H9 (cell line): ENCODE measurements at regions not wholly inside any gene's neighbourhood (a gene's known extent, or its start where the extent isn't known, plus 50 kb on each side); places are given as distances from the start of the nearest gene placed in this dataset.

Experiments used
- DNase-seq: peaks from one replicate; pipeline ENCODE4 v3.0.0-alpha.2; 2017
- H2AFZ ChIP-seq: one replicate; pipeline ENCODE4 v1.6.1; 2013; ENCODE audit warnings: mild to moderate bottlenecking, low read length, control low read depth, moderate library complexity
- H2AK5ac ChIP-seq: 2 replicates; pipeline ENCODE4 v1.6.1; 2013; ENCODE audit warnings: low read length, control low read depth, mixed read lengths; ENCODE audit not compliant: insufficient read length
- H2BK120ac ChIP-seq: one replicate; pipeline ENCODE4 v1.6.1; 2013; ENCODE audit warnings: low read depth, mild to moderate bottlenecking, low read length, control low read depth, inconsistent platforms; ENCODE audit not compliant: poor library complexity, severe bottlenecking
- H2BK12ac ChIP-seq: 2 replicates; pipeline ENCODE4 v1.6.1; 2013; ENCODE audit warnings: low read length, control low read depth, mixed read lengths, low read depth; ENCODE audit not compliant: insufficient read length
- H2BK15ac ChIP-seq: 2 replicates; pipeline ENCODE4 v1.6.1; 2013; ENCODE audit warnings: low read depth, low read length, control low read depth
- H2BK20ac ChIP-seq: one replicate; pipeline ENCODE4 v1.6.1; 2013; ENCODE audit warnings: low read depth, mild to moderate bottlenecking, low read length, control low read depth, inconsistent platforms; ENCODE audit not compliant: poor library complexity, severe bottlenecking
- H2BK5ac ChIP-seq: 2 replicates; pipeline ENCODE4 v1.6.1; 2013; ENCODE audit warnings: low read length, control low read depth, mixed read lengths; ENCODE audit not compliant: insufficient read length
- H3K14ac ChIP-seq: 2 replicates; pipeline ENCODE4 v1.6.1; 2013; ENCODE audit warnings: low read length, control low read depth; ENCODE audit not compliant: insufficient read depth
- H3K18ac ChIP-seq: 2 replicates; pipeline ENCODE4 v1.6.1; 2013; ENCODE audit warnings: low read depth, mild to moderate bottlenecking, mixed read lengths, low read length, control low read depth; ENCODE audit not compliant: insufficient read length
- H3K23ac ChIP-seq: 2 replicates; pipeline ENCODE4 v1.6.1; 2013; ENCODE audit warnings: low read length, control low read depth, mixed read lengths, low read depth; ENCODE audit not compliant: insufficient read length
- H3K23me2 ChIP-seq: 2 replicates; pipeline ENCODE4 v1.6.1; 2013; ENCODE audit warnings: low read depth, mild to moderate bottlenecking, mixed read lengths, low read length, control low read depth; ENCODE audit not compliant: insufficient read length, poor library complexity, severe bottlenecking
- H3K27ac ChIP-seq: 2 replicates; pipeline ENCODE4 v1.5.1; 2013; ENCODE audit warnings: low read length, control low read depth, mixed read lengths, low read depth; ENCODE audit not compliant: insufficient read length
- H3K27me3 ChIP-seq: 2 replicates; pipeline ENCODE4 v1.6.1; 2013; ENCODE audit warnings: low read length, control low read depth, inconsistent platforms; ENCODE audit not compliant: insufficient read depth
- H3K4ac ChIP-seq: 2 replicates; pipeline ENCODE4 v1.6.1; 2013; ENCODE audit warnings: low read depth, mild to moderate bottlenecking, control low read depth, inconsistent platforms, low read length, moderate library complexity
- H3K4me1 ChIP-seq: 2 replicates; pipeline ENCODE4 v1.6.1; 2013; ENCODE audit warnings: low read length, control low read depth, inconsistent platforms; ENCODE audit not compliant: insufficient read depth
- H3K4me2 ChIP-seq: 2 replicates; pipeline ENCODE4 v1.6.1; 2013; ENCODE audit warnings: low read length, control low read depth, mixed read lengths; ENCODE audit not compliant: insufficient read length, insufficient read depth
- H3K56ac ChIP-seq: 2 replicates; pipeline ENCODE4 v1.6.1; 2013; ENCODE audit warnings: low read depth, mild to moderate bottlenecking, mixed read lengths, low read length, control low read depth; ENCODE audit not compliant: insufficient read length
- H3K79me1 ChIP-seq: 2 replicates; pipeline ENCODE4 v1.6.1; 2013; ENCODE audit warnings: low read depth, mild to moderate bottlenecking, moderate library complexity, low read length, control low read depth, inconsistent platforms; ENCODE audit not compliant: insufficient read depth, poor library complexity, severe bottlenecking
- H3K79me2 ChIP-seq: 2 replicates; pipeline ENCODE4 v1.6.1; 2013; ENCODE audit warnings: low read length, control low read depth, inconsistent platforms; ENCODE audit not compliant: insufficient read depth
- H3K9ac ChIP-seq: 2 replicates; pipeline ENCODE4 v1.6.1; 2013; ENCODE audit warnings: low read length, control low read depth, mixed read lengths; ENCODE audit not compliant: insufficient read length; ENCODE audit errors: extremely low read depth
- H3K9me3 ChIP-seq: one replicate; pipeline ENCODE4 v1.6.1; 2013; ENCODE audit warnings: low read depth, low read length, inconsistent platforms; ENCODE audit not compliant: control insufficient read depth
- H3T11ph ChIP-seq: one replicate; pipeline ENCODE4 v1.6.1; 2013; ENCODE audit warnings: mild to moderate bottlenecking, low read length, control low read depth, inconsistent platforms
- H4K20me1 ChIP-seq: one replicate; pipeline ENCODE4 v1.6.1; 2013; ENCODE audit not compliant: control insufficient read depth, insufficient read length, insufficient read depth
- H4K5ac ChIP-seq: 2 replicates; pipeline ENCODE4 v1.6.1; 2013; ENCODE audit warnings: low read depth, mild to moderate bottlenecking, mixed read lengths, low read length, control low read depth; ENCODE audit not compliant: insufficient read length
- H4K8ac ChIP-seq: replicated peaks from 2 replicates; pipeline ENCODE4 v1.6.1; 2013; ENCODE audit warnings: low read length, control low read depth, mixed read lengths, low read depth; ENCODE audit not compliant: insufficient read length
- H4K91ac ChIP-seq: 2 replicates; pipeline ENCODE4 v1.6.1; 2013; ENCODE audit warnings: low read depth, mild to moderate bottlenecking, moderate library complexity, mixed read lengths, low read length, control low read depth; ENCODE audit not compliant: insufficient read length
- H3K27ac Mint-ChIP-seq, 3 experiments: 2 replicates in 2 of 3; 3 replicates in 1 of 3; pipeline ENCODE4 v1.8.0; 2020 to 2021; ENCODE audit warnings: mixed read lengths in 3 of 3, mild to moderate bottlenecking in 1 of 3, moderate library complexity in 1 of 3
- H3K27me3 Mint-ChIP-seq: 2 replicates; pipeline ENCODE4 v1.8.0; 2021; ENCODE audit warnings: low read depth, mild to moderate bottlenecking, moderate library complexity, mixed read lengths
- H3K36me3 Mint-ChIP-seq, 3 experiments: 2 replicates in 2 of 3; 3 replicates in 1 of 3; pipeline ENCODE4 v1.8.0; 2020 to 2021; ENCODE audit warnings: low read depth in 3 of 3, mixed read lengths in 3 of 3; ENCODE audit not compliant: insufficient read depth in 1 of 3
- H3K4me1 Mint-ChIP-seq, 2 experiments: 2 replicates each; pipeline ENCODE4 v1.8.0; 2020; ENCODE audit warnings: mixed read lengths in 2 of 2
- H3K4me3 Mint-ChIP-seq, 2 experiments: 2 replicates in 1 of 2; 3 replicates in 1 of 2; pipeline ENCODE4 v1.8.0; 2020 to 2021; ENCODE audit warnings: mild to moderate bottlenecking in 2 of 2, mixed read lengths in 2 of 2, moderate library complexity in 1 of 2
- H3K9me3 Mint-ChIP-seq, 2 experiments: 2 replicates in 1 of 2; 3 replicates in 1 of 2; pipeline ENCODE4 v1.8.0; 2020; ENCODE audit warnings: mild to moderate bottlenecking in 2 of 2, mixed read lengths in 2 of 2, moderate library complexity in 1 of 2
- TF ChIP-seq, protein P1 (sequence below): fragments of 200-600 bp; sonication (generic); conservative IDR thresholded peaks from 3 replicates; pipeline ENCODE4 v1.8.0; 2021; ENCODE audit warnings: antibody characterized with exemption, mild to moderate bottlenecking

GRCh38 chr3:147925272-147925671 lies 516.1 kb downstream of the ZIC1 start:
- TF ChIP-seq, protein P1, sequence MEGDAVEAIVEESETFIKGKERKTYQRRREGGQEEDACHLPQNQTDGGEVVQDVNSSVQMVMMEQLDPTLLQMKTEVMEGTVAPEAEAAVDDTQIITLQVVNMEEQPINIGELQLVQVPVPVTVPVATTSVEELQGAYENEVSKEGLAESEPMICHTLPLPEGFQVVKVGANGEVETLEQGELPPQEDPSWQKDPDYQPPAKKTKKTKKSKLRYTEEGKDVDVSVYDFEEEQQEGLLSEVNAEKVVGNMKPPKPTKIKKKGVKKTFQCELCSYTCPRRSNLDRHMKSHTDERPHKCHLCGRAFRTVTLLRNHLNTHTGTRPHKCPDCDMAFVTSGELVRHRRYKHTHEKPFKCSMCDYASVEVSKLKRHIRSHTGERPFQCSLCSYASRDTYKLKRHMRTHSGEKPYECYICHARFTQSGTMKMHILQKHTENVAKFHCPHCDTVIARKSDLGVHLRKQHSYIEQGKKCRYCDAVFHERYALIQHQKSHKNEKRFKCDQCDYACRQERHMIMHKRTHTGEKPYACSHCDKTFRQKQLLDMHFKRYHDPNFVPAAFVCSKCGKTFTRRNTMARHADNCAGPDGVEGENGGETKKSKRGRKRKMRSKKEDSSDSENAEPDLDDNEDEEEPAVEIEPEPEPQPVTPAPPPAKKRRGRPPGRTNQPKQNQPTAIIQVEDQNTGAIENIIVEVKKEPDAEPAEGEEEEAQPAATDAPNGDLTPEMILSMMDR = no peak
- H3K27me3 Mint-ChIP-seq = no peaks in the 10 kb centered on the region
- H3K27ac Mint-ChIP-seq = no peak overlapping the region
- Histone ChIP-seq H3T11ph (no peak overlapping the region), H3K23ac (no peak overlapping the region), H3K56ac (no peak overlapping the region), H4K8ac (no peak overlapping the region), H2BK20ac (no peak overlapping the region), H4K5ac (no peak overlapping the region), H2AK5ac (no peak overlapping the region), H3K4me1 (no peaks in the 10 kb centered on the region), H3K18ac (no peak overlapping the region), H2AFZ (no peak overlapping the region), H3K4ac (no peak overlapping the region), H2BK120ac (no peak overlapping the region), H3K27ac (no peak overlapping the region), H3K14ac (no peak overlapping the region), H4K91ac (no peak overlapping the region), H3K4me2 (no peak overlapping the region), H3K79me1 (no peaks in the 10 kb centered on the region), H2BK15ac (no peak overlapping the region), H3K79me2 (no peaks in the 10 kb centered on the region), H2BK5ac (no peak overlapping the region), H3K23me2 (no peaks in the 10 kb centered on the region), H3K9ac (no peak overlapping the region), H3K9me3 (no peaks in the 10 kb centered on the region), H4K20me1 (no peaks in the 10 kb centered on the region), H3K27me3 (no peaks in the 10 kb centered on the region), H2BK12ac (no peak overlapping the region)
- no peak overlapping the region for H3K4me3 Mint-ChIP-seq
- H3K36me3 Mint-ChIP-seq = peaks cover 0 to 2% (median 0%) of the 10 kb centered on the region in 3 experiments; a peak in 1 of 7 replicates
- DNase-seq = no peak
- no peaks in the 10 kb centered on the region for H3K9me3 Mint-ChIP-seq
- peaks cover 7% of the 10 kb centered on the region in 2 experiments for H3K4me1 Mint-ChIP-seq
